HepG2 (cell line): ENCODE measurements at regions not wholly inside any gene's neighbourhood (a gene's known extent, or its start where the extent isn't known, plus 50 kb on each side); places are given as distances from the start of the nearest gene placed in this dataset.
"Not testable (repeated sequence)": the region's sequence is repeated elsewhere in the genome, so short reads cannot be mapped to it uniquely, and the experiment has no call there.

Experiments
- ATAC-seq: fragments of 200-7000 bp; cut with Tn5 transposase; 3 replicates; pipeline ENCODE4 v1.9.1; 2020; ENCODE audit warnings: mild to moderate bottlenecking, moderate library complexity
- BruUV-seq: library from RNA; stranded (reverse); fragments of 400-500 nt; replicated peaks from 2 replicates; lab custom pipeline; 2021; lab: Mats Ljungman, UMichigan
- CTCF ChIA-PET: fragments of 300-600 bp; formaldehyde crosslinking; extraction: SDS; loops from one replicate; lab custom pipeline; 2021; ENCODE audit warnings: low total read pairs, inconsistent platforms, low intra/inter-chr PET ratio; lab: Yijun Ruan, JAX
- POLR2A ChIA-PET: fragments of 350-600 bp; sonication (Branson Sonifier 250); formaldehyde crosslinking; loops from one replicate; lab custom pipeline; 2020; ENCODE audit warnings: antibody characterized with exemption, inconsistent platforms; lab: Yijun Ruan, JAX
- DNase-seq: peaks from one replicate; pipeline ENCODE4 v3.0.0-alpha.2; 2015; ENCODE audit warnings: low spot score
- FAIRE-seq: peaks from 3 replicates; lab custom pipeline; 2011; peaks lifted over from hg19 to GRCh38; lab: Jason Lieb, UNC
- H2AFZ ChIP-seq: one replicate; pipeline ENCODE4 v1.6.1; 2011; ENCODE audit warnings: low read length, inconsistent platforms
- H3K27ac ChIP-seq: fragments of 300-600 bp; 3 replicates; pipeline ENCODE4 v1.8.0; 2011; ENCODE audit warnings: mixed run types, mild to moderate bottlenecking, mixed read lengths, low read length, inconsistent platforms; ENCODE audit not compliant: insufficient read depth; ENCODE audit errors: extremely low read length
- H3K27me3 ChIP-seq, 2 experiments: fragments of 200-600 bp in 1 of 2; 2 replicates in 1 of 2; 3 replicates in 1 of 2; pipeline versions ENCODE4 v1.6.0 to v1.8.0; 2011; ENCODE audit warnings: low read length in 2 of 2, mild to moderate bottlenecking in 2 of 2, moderate library complexity in 2 of 2, inconsistent platforms in 1 of 2; ENCODE audit not compliant: insufficient read depth in 2 of 2, control insufficient read depth in 1 of 2
- H3K36me3 ChIP-seq, 2 experiments: fragments of 200-600 bp in 1 of 2; replicated peaks in 1 of 2; 2 replicates in 1 of 2; 3 replicates in 1 of 2; pipeline versions ENCODE4 v1.5.1 to v1.8.0; 2011; ENCODE audit warnings: low read length in 2 of 2, inconsistent platforms in 1 of 2; ENCODE audit not compliant: insufficient read depth in 2 of 2, control insufficient read depth in 1 of 2
- H3K4me1 ChIP-seq: 2 replicates; pipeline ENCODE4 v1.5.1; 2012; ENCODE audit warnings: low read length, inconsistent platforms; ENCODE audit not compliant: insufficient read depth
- H3K4me2 ChIP-seq: 2 replicates; pipeline ENCODE4 v1.6.0; 2011; ENCODE audit warnings: low read depth, low read length, inconsistent platforms
- H3K4me3 ChIP-seq, 3 experiments: fragments of 200-600 bp in 1 of 3; sonication (generic), shearing (Covaris generic) in 1 of 3; replicated peaks in 1 of 3; 2 replicates each; pipeline ENCODE4 v1.5.1; 2011 to 2016; ENCODE audit warnings: low read length in 3 of 3, inconsistent platforms in 2 of 3, low read depth in 2 of 3, mild to moderate bottlenecking in 2 of 3, control low read depth in 1 of 3, mixed read lengths in 1 of 3; ENCODE audit not compliant: insufficient read depth in 1 of 3
- H3K79me2 ChIP-seq: one replicate; pipeline ENCODE4 v1.6.1; 2011; ENCODE audit warnings: low read length, inconsistent platforms; ENCODE audit not compliant: insufficient read depth
- H3K9ac ChIP-seq: 2 replicates; pipeline ENCODE4 v1.6.0; 2011; ENCODE audit warnings: mild to moderate bottlenecking, low read depth, low read length, inconsistent platforms; ENCODE audit not compliant: insufficient read depth
- H3K9me3 ChIP-seq: 2 replicates; pipeline ENCODE4 v1.5.1; 2012; ENCODE audit warnings: mild to moderate bottlenecking, low read length
- H4K20me1 ChIP-seq: 2 replicates; pipeline ENCODE4 v1.6.0; 2011; ENCODE audit warnings: inconsistent platforms, mild to moderate bottlenecking, low read length, moderate library complexity; ENCODE audit not compliant: insufficient read depth
- HNF4A ChIP-seq: sonication (generic); formaldehyde crosslinking; IDR thresholded peaks from 2 replicates; pipeline ENCODE4 v1.4.0; 2020; ENCODE audit warnings: missing genetic modification reagents
- ISL2 ChIP-seq: sonication (generic); formaldehyde crosslinking; IDR thresholded peaks from 2 replicates; pipeline ENCODE4 v1.5.0; 2020; ENCODE audit warnings: missing genetic modification reagents
- SOX13 ChIP-seq, 3 experiments: fragments of 450-650 bp in 1 of 3; sonication (generic) in 1 of 3; formaldehyde crosslinking in 1 of 3; IDR thresholded peaks in 2 of 3; conservative IDR thresholded peaks in 1 of 3; 2 replicates each; pipeline versions ENCODE4 v1.5.0 to v1.6.1; 2016 to 2020; ENCODE audit warnings: antibody characterized with exemption in 1 of 3, mild to moderate bottlenecking in 1 of 3, missing compliant biosample characterization in 1 of 3, missing genetic modification reagents in 1 of 3, moderate library complexity in 1 of 3
- TCF7 ChIP-seq: sonication (generic); IDR thresholded peaks from 2 replicates; pipeline ENCODE4 v1.6.1; 2016; ENCODE audit warnings: antibody characterized with exemption, low read depth
- THRA ChIP-seq: sonication (generic); formaldehyde crosslinking; IDR thresholded peaks from 2 replicates; pipeline ENCODE4 v1.4.0; 2020; ENCODE audit warnings: missing genetic modification reagents, borderline replicate concordance
- WGBS: methylation state at CpG from one replicate; pipeline ENCODE4 v1.1.6; 2017; ENCODE audit warnings: low lambda C conversion rate; 5-methylcytosine and 5-hydroxymethylcytosine counted together
- in situ Hi-C: cut with HindIII; loops from 2 replicates; pipeline ENCODE4 v1.10.0; 2017; ENCODE audit warnings: low pct_unique_long_range_greater_than_20kb; ENCODE audit not compliant: extremely low pct_ligation_motif_present
- intact Hi-C: fragments of 100-400 bp; cut with micrococcal nuclease; formaldehyde crosslinking; loops from one replicate; pipeline ENCODE4 v1.10.0; 2022; ENCODE audit not compliant: unreplicated experiment

GRCh38 chr5:34101567-34101966, 58.6 kb upstream of the C1QTNF3 start (continued):
- TF ChIP-seq ISL2 (CRISPR knock-in tag): peak; percentile 54; the same call in 1 of the 2 replicates
- TF ChIP-seq SOX13 (IDR thresholded peaks at IDR 0.05): not testable (repeated sequence)
- TF ChIP-seq SOX13 (CRISPR knock-in tag; conservative IDR thresholded peaks at IDR 0.05 in 1 of 2, IDR thresholded peaks at IDR 0.05 in 1 of 2): peak in 1 of 2 experiments; percentile 40; a peak in 1 of 4 replicates
- TF ChIP-seq TCF7: peak; percentile 66
- TF ChIP-seq THRA (CRISPR knock-in tag): peak; percentile 60; the same call in 1 of the 2 replicates
- peak; percentile 18; the same call in 1 of the 2 replicates for TF ChIP-seq HNF4A

GRCh38 chr5:34108897-34109296, 65.9 kb upstream of the C1QTNF3 start:
- H3K27me3 ChIP-seq, H4K20me1 ChIP-seq, H3K79me2 ChIP-seq, H3K36me3 ChIP-seq, H3K9me3 ChIP-seq, CTCF ChIA-PET, H2AFZ ChIP-seq, in situ Hi-C loops, H3K4me2 ChIP-seq, BruUV-seq, H3K4me1 ChIP-seq, DNase-seq, H3K9ac ChIP-seq, POLR2A ChIA-PET, H3K4me3 ChIP-seq, intact Hi-C loops, ATAC-seq, H3K27ac ChIP-seq, FAIRE-seq: not testable (repeated sequence)
- 96% methylated on average over 2 of the region's 2 CpGs for WGBS

- H3K4me1 ChIP-seq, in situ Hi-C loops, H3K79me2 ChIP-seq, CTCF ChIA-PET, ATAC-seq, H3K9me3 ChIP-seq, H3K36me3 ChIP-seq, DNase-seq, H3K9ac ChIP-seq, BruUV-seq, H3K4me2 ChIP-seq, POLR2A ChIA-PET, H2AFZ ChIP-seq, H3K27me3 ChIP-seq, H3K27ac ChIP-seq, H3K4me3 ChIP-seq, H4K20me1 ChIP-seq, FAIRE-seq, intact Hi-C loops: not testable (repeated sequence)
- 100% methylated on average over 3 of the region's 3 CpGs for whole genome bisulfite sequencing
Measured at GRCh38 chr5:34124280-34124679, 81.3 kb upstream of the C1QTNF3 start.

GRCh38 chr5:34125354-34125753, 82.3 kb upstream of the C1QTNF3 start:
- H3K4me2 ChIP-seq, intact Hi-C loops, H2AFZ ChIP-seq, POLR2A ChIA-PET, CTCF ChIA-PET, H4K20me1 ChIP-seq, H3K4me3 ChIP-seq, H3K9me3 ChIP-seq, H3K79me2 ChIP-seq, H3K9ac ChIP-seq, BruUV-seq, H3K36me3 ChIP-seq, ATAC-seq, in situ Hi-C loops, DNase-seq, H3K27ac ChIP-seq, H3K4me1 ChIP-seq, H3K27me3 ChIP-seq, FAIRE-seq: not testable (repeated sequence)
- 93% methylated on average over 3 of the region's 3 CpGs for WGBS
